Activated CD8-positive, alpha-beta memory T cell treated with anti-CD3 and anti-CD28 coated beads, Interleukin-2, amount 50 U/mL, for 1 hour (primary cell): ENCODE measurements at regions not wholly inside any gene's neighbourhood (a gene's known extent, or its start where the extent isn't known, plus 50 kb on each side); places are given as distances from the start of the nearest gene placed in this dataset.
"Not testable (repeated sequence)": the region's sequence is repeated elsewhere in the genome, so short reads cannot be mapped to it uniquely, and the experiment has no call there.

Experiments
- DNase-seq: peaks from one replicate; pipeline ENCODE4 v3.0.0-alpha.2; 2020; ENCODE audit errors: extremely low read depth

DNA sequence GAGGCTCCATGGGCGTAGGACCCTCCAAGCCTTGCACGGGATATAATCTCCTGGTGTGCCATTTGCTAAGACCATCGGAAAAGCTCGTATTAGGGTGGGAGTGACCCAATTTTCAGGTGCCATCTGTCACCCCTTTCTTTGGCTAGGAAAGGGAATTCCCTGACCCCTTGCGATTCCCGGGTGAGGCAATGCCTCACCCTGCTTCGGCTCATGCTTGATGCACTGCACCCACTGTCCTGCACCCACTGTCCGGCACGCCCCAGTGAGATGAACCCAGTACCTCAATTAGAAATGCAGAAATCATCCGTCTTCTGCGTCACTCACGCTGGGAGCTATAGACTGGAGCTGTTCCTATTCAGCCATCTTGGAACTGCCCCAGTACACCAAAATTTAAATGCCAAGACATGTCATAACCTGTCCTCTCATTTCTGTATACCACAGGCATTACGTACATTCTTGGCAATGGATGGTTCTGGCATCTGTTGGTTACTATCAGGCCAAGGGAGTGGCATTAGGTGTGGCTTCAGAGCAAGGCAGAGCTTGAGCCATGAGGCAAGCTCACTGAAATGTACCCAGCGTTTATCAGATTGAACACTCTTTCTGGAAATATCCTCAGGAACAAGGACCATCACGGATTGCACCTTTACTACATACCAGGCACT, 95.4 kb upstream of the GALNT18 start:
- no peak for DNase-seq

DNA sequence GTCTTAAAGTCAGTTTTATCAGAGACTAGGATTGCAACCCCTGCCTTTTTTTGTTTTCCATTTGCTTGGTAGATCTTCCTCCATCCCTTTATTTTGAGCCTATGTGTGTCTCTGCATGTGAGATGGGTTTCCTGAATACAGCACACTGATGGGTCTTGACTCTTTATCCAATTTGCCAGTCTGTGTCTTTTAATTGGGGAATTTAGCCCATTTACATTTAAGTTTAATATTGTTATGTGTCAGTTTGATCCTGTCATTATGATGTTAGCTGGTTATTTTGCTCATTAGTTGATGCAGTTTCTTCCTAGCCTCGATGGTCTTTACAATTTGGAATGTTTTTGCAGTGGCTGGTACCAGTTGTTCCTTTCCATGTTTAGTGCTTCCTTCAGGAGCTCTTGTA, 93.3 kb upstream of the GALNT18 start:
- not testable (repeated sequence) for DNase-seq

GRCh38 chr11:11710556-11710955, 88.8 kb upstream of the GALNT18 start:
- DNase-seq: no peak

GRCh38 chr11:11709447-11710239, 87.8 kb upstream of the GALNT18 start:
- no peak for DNase-seq

- no peak for DNase-seq
Measured at GRCh38 chr11:11708256-11708655, 86.5 kb upstream of the GALNT18 start.

DNA sequence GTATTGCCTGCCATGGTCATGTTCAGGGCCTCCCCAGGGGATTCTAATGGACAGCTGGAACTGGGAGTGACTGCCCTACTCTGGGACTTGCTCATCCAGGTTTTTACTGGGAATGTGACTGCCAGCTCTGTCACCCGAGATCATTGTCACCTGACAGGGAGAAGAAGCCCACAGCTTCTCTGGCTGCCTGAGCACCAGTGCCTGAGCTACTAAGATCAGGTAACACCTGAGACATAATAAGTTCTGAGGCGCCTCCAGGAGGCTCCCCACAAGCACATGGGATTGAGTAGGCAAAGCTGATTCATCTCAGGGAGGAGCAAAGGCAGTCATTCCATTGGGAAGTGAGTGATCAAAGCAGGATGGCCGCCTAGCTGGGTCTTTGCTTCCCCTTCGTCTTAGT, 84.2 kb upstream of the GALNT18 start:
- no peak for DNase-seq

GRCh38 chr11:11703885-11704284, 82.1 kb upstream of the GALNT18 start:
- DNase-seq: no peak

- no peak for DNase-seq
Measured at GRCh38 chr11:11701070-11701469, 79.3 kb upstream of the GALNT18 start.

DNA sequence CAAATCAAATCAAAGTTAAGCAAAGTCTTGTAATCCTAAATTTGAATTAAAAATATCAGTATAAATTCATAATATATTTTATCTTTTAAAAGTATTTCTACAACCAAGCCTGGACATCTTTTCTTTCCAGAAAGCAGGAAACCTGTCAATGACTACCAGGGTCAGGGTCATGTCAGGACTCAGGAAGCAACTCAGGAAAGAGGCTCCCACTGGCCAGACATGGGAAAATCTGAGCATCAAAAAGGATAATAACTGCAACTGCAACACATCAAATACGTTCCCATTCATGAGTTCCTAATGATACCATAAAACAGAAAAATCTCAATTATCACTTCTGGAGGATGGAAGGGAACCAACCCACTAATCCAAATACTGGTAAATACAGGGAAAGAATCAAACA, 76.0 kb upstream of the GALNT18 start:
- DNase-seq: no peak

DNA sequence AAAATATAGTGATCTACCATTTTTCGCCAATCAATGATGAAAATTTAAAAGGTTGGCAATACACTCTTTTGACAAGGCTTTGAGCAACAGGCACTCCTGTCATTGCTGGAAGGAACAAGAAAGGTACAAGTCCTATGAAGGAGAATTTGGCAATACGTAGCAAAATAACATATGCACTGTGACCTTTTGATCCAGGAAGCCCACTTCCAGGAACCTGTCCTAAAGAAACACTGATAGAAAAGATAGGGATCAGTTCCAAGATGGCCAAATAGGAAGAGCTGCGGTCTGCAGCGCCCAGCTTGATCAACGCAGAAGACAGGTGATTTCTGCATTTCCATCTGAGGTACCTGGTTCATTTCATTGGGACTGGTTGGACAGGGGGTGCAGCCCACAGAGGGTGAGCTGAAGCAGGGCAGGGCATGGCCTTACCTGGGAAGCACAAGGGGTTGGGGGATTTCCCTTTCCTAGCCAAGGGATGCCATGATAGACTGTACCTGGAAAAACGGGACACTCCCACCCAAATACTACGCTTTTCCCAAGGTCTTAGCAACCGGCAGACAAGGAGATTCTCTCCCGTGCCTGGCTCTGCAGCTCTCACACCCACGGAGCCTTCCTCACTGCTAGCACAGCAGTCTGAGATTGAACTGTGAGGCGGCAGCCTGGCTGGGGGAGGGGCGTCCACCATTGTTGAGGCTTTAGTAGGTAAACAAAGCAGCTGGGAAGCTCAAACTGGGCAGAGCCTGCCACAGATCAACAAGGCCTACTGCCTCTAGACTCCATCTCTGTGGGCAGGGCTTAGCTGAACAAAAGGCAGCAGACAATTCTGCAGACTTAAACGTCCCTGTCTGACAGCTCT, 69.7 kb upstream of the GALNT18 start:
- DNase-seq: no peak

- DNase-seq: no peak
Measured at GRCh38 chr11:11681536-11681935, 59.7 kb upstream of the GALNT18 start.

DNA sequence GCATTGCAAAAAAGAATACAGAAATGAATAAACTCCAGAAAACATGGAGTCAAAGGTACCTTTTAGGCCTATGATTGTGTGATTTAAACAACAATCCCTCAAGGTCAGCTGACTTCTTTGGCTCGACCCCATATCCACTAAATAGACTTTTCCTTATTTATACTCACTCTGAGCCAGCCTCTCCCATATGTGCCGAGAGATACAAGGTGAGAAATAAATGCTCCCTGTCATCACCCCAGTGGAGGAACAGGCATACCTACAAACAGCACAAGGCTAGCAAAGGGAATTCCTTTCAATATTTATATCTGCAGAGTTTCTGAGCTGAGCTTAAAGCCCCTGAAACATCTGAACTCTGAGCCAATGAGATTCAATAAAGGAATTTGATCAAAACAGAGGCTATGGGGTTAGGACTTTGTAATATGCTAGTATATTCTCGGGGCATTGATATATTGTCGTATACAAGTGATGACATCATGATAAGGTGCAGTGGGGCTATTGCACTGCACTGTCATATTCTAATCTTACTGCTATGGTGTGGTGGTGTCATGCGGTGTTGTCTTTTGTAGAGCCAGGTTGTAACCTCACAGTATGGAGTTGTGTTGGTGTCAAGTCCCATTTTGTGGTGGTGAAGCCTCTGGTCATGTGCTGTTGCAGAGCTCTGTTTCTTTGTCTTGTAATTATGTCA, 56.0 kb upstream of the GALNT18 start:
- DNase-seq: no peak

GRCh38 chr11:11675671-11676181, 53.9 kb upstream of the GALNT18 start:
- no peak for DNase-seq

GRCh38 chr11:11672789-11673188, 51.0 kb upstream of the GALNT18 start:
- DNase-seq: no peak

DNA sequence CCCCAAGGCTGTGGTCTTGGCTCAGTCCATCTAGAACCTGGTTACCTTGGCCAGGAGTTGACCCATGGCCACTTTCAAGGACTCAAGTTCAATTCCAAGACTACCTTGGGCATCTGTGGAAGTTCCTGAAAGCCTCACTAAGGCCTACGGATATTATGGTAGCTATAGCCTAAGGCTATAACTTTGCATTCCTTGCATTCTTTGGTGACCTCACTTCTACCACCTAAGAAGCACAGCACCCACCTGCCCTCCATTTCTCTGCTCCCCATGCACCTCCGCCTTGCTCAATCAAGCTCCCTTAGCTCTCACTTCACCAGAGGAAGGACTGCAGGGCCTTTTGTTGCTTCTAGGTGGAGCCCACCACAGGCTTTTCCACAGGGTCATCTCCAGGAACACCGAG, 50.3 kb upstream of the GALNT18 start:
- DNase-seq: no peak
